ENCODE measurements at regions not wholly inside any gene's neighbourhood (a gene's known extent, or its start where the extent isn't known, plus 50 kb on each side); places are given as distances from the start of the nearest gene placed in this dataset.

- no peak for DNase-seq
Measured at GRCh38 chr9:16099732-16100536, 547.1 kb downstream of the CCDC171 start.

DNA sequence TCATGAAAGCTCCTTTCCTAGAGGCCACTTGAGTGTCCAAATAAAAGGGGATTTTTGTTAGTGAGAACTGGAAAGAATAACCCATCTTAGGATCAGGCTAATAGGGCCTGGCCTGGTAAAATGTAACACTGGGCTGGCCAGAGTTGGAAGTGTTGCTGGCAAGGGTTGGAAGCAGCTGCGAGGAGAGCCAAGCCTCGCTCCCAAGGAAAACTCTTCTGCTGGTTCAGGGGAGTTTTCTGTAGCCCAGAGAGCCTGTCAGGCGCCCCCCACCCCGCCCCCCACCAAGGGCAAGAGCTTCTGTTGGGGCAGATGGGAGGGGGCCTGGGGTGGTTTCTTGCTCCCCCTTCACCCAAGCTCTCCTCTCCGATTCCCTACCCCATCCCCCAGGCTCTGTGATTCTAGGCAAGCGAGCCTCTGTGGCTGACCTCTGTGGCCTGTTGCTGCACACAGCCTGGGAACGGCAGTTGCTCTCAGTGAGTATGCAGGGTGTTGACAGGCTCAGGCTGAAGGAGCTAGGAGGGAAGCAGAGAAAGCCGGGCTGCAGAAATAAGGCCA lies 547.8 kb downstream of the CCDC171 start:
- no peak for DNase-seq

DNA sequence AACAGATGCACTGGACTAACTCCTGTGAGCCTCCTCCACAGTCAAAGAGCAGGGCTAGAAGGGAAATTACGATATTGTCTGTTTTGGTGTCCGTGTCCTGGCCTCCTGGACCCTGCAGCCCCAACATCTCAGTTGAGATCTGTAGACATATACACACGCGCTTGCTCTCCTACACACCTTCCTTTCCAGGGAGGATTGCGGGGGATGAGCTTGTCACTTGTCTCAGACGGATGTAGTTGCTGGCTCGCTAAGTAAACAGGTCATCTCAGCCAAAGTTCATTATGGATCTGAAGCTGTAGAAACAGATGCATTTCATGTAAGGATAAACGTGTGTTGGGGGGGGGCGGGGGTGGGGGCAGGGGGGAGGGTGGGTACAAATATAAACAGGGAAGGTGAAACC lies 549.3 kb downstream of the CCDC171 start:
- DNase-seq: no peak

DNA sequence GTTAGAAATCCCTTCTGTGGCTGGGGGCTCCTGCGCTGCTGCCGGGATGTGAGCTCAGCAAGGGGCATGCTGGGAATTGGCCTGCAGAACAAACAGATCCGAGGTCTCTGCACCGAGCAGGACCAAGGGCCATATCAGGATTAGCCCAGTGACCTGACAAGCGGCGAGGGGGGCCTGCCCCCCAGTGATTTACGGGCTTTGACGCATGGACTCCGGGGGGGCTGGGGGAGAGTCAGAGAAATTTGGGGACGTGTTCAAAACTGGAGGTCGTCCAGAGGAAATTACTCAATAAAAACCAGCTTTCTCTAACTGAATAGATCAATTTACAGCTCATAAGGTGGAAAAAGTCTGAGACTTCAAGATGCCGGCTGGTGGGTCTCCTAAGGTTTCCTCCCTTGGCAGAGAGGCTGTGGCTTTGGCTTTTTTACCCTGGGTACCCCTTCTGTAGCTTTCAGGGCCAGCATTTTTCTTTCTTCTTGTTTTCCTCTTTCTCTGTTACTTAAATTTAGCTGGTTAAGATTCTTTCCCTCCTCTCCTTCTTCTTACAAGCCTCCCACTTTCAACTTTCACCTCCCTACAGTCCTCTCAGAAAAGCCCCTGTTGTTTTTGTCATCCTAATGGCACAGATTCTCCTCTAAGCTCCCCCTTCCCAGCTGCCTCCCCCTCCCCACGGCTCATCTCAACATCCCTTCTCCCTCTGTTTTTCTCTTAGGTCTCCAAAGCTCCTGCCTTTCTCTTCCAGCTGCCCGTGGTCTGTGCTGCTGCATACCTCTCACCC lies 551.0 kb downstream of the CCDC171 start:
- DNase-seq: no peak

GRCh38 chr9:16105168-16106020 lies 552.6 kb downstream of the CCDC171 start:
- no peak for DNase-seq

DNA sequence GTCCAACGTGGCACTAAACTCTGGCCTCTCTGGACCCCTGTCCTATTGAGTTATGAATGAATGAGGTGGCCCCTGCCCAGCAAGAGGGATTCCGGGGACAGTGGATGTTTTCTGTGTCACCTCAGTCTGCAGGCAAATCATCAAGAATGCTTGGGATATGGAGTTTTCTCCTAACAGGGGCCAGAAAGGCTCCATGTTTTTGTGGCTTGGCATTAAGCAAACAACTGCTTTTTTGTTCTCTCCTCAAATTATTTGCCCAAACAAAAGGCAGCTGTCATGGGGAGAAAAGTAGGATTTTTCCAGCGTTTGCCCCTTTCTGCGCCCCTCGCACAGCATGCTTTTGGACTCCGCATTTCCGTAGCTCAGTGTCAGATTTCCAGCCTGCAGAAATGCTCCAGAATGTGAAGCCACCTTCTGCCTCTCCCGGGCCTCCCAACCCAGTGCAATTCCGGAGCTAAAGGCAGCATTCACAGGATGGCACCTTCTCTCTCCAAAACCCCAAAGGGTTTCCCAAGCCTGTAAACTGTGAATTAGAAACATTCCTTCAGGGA lies 553.3 kb downstream of the CCDC171 start:
- no peak for DNase-seq

GRCh38 chr9:16112116-16112515 lies 559.3 kb downstream of the CCDC171 start:
- DNase-seq: no peak

DNA sequence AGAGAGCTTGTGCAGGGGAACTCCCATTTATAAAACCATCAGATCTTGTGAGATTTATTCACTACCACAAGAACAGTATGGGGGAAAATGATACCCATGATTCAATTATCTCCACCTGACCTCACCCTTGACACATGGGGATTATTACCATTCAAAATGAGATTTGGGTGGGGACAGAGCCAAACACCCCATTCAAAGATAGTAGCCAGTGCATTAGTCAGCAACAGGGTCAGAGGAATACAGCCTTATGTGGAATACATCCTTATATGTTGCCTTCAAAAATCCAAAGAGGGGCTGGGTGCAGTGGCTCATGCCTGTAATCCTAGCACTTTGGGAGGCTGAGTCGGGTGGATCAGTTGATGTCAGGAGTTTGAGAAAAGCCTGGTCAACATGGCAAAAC lies 563.2 kb downstream of the CCDC171 start:
- DNase-seq: no peak

GRCh38 chr9:16118043-16118442 lies 565.2 kb downstream of the CCDC171 start:
- DNase-seq: no peak

DNA sequence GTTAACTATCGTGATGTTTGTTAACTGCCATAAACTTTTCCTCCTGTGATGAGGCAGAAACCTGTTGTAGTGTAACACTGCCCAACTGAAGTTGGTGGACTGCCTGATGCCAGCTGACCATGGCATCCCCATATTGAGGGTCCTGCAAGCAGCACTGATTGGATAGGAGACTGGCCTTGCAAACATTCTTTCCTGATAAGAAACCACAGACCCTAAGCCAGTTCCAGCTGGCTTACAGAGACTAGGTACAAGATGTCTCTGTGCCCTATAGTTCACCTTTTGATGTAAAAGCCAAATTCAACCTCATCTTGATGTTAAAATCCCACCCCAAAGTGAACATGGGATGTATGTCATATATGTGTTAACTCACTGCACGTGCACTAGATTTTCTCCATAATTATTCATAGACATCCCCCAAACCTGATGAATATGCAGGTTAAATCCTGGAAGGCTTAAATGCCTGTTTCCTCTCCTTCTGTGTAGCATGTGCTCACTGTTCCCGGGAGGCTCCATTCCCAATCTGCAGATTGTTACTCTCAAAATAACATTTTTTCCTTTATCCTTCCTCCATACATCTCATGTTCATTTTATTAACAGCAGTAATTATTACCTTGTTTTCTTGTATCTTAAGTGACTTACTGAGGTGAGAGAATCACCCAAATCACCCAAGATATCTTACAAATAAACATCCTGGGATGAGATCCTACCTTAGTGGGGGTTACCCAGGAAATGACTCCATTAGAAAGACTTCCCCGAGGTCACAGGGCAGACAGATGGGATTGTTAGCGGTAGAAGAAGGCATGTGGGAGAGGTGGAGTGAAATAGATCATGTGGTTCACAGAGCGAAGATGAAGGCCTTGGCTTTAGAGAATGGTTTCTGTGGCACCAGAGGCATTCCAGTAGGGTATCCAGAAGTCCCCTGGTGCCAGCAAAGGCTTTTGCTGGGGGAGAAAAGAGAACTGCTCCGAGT lies 566.7 kb downstream of the CCDC171 start:
- DNase-seq: no peak

GRCh38 chr9:16120231-16120641 lies 567.4 kb downstream of the CCDC171 start:
- DNase-seq: no peak

DNA sequence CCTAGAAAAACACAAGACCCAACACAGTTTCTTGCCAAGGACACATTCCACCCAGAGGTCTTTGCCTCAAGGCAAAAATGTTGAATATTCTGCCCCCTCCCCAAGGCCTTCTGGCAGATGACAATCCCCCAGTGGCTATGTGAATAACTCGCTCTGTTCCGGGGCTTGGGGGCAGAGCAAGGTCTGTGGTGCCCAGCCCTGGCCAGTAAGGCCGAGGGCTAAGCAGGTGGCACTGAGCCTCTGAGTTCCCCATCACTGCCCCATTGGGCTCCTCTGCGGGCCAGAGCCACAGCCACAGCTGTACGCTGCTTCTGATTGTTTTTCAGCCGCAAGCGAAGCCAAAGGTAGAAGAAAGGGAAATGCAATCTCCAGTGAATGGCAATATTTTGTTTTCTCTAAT lies 567.9 kb downstream of the CCDC171 start:
- DNase-seq: no peak

DNA sequence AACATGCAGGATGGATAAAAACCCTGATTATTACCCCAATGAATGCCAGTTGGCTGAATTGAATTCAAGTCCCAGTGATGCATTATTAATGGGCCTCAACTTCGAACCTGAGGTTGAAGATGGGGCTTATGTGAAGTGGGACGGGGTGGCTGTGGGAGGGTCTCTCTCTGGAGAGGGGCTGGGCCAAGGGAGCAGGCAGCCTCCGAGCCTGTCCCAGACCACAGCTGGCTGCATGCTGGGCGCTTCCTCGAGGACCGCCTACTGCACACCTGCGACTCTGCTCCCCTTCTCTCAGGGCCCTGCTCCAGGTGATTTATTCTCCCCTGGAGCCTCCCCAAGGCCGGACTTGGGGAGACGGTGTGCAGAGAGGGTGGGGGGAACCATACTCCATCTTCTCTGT lies 568.3 kb downstream of the CCDC171 start:
- DNase-seq: no peak

DNA sequence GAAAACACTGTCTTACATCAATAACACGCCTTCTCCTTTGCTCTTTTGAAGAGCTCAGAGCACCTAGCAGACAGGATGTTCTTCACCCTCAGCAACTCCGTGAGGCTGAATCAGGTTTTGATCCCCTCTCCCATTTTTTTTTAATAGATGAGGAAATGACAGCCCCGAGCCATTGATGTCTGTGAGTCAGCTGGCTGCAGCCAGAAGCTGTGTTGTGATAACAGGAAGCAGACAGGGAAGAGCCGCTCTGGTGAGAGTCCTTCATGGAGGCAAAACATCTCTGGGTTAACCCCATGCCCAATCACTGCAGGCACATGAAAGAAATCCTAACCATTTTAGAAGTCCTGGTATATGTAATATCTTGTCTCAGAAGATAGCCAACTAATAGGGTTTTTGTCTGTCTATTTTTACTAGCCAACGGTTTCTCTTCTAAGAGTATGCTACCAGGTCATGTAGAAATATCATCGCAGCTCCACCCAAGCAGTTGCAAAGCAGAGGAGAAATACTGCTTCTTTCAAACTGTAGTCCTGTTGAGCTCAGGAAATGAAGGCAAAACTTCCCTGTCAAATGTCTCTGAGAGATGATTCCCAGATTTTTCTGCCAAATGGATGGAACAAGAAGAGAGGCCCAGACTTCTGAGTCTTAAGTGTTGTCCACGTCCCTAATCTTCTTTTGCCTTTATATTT lies 568.9 kb downstream of the CCDC171 start:
- no peak for DNase-seq

DNA sequence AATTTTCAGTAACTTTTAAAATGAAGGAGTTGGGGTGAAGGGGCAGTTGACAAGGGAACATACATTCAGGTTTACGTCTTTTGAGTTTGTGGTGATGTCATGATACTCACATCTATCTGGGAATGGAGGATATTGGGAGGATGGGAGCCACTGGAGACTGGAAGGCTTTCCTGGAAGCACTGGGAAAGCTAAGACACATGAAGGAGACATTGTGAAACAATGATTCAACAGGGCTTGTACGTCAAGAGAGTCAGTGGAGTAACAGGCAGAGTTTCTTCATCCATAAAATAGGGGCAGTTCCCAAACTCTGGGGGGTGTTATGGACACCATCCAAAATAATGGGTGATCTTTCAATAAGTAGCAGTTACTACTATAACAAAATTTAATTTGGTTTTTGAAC lies 572.8 kb downstream of the CCDC171 start:
- no peak for DNase-seq

GRCh38 chr9:16126042-16126441 lies 573.2 kb downstream of the CCDC171 start:
- no peak for DNase-seq

DNA sequence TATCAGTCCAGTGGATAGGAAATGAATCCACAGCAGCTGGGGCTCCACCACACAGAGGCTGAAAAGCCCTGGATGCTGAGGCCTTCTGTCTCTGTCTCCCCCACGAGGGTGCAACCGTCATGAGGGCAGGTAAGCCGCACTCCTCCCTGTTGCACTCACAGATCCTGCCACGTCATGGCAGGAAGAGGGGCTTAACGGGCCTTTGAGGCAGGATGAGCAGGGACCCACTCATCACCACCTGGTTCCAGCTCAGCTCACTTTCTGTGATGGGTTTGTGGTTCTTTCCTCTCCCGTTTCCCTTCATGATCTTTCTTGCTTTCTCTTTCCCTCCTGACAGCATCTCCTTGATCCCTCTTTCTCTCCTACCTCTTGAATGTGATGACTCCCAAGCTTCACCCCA lies 575.2 kb downstream of the CCDC171 start:
- no peak for DNase-seq

DNA sequence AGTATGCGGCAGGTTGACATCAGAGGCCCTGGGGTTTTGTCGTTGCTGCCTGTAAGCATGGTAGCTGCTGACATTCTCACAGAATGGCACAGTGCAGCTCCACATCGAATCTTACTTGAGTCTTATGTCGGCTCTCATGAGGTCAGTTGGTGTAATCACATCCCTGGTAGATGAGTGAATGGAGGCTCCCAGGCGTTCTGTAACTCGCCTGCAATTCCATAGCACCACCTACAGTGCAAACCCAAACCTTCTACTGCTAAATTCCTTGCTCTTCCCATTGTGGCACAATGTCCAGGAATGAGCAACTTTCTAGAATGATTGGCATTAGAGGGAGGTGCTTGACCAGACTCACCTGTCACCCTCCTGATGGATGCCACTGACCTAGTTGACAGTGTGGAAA lies 578.4 kb downstream of the CCDC171 start:
- DNase-seq: no peak

DNA sequence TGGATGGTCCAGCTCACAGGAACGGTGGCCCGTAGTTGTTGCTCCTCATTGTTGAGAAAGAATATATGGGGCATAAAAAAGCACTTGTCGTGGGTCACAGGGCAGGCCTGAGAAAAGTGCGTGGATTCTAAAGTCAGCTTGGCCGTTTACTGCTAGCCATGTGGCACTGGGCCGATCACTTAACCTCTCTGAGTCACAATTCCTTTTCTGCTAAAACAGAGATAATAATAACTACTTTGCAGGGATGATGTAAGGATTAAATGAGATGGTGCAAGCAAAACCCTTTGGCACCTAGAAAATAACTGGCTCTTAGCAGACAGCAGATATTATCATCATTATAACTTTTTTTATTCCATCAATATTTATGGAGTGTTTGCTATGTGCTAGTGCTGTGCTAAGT lies 579.7 kb downstream of the CCDC171 start:
- DNase-seq: no peak

- DNase-seq: no peak
Measured at GRCh38 chr9:16133032-16133431, 580.2 kb downstream of the CCDC171 start.

Data from NCI-H1436 (cell line).